GM13977 (cell line): ENCODE measurements at regions not wholly inside any gene's neighbourhood (a gene's known extent, or its start where the extent isn't known, plus 50 kb on each side); places are given as distances from the start of the nearest gene placed in this dataset.

ENCODE experiments used
- DNase-seq: peaks from one replicate; pipeline ENCODE4 v3.0.0; 2012; ENCODE audit warnings: low spot score
- in situ Hi-C: fragments of 300-500 bp; cut with MboI; formaldehyde crosslinking; loops from one replicate; pipeline ENCODE4 v1.12.0; 2022; ENCODE audit warnings: low sequenced_read_pairs, low pct_unique_long_range_greater_than_20kb, mixed read lengths, inconsistent platforms; ENCODE audit not compliant: unreplicated experiment
- TF ChIP-seq, protein P1 (sequence below): IDR thresholded peaks from 2 replicates; pipeline ENCODE4 v1.5.1; 2012; ENCODE audit warnings: mild to moderate bottlenecking, control low read depth; ENCODE audit not compliant: insufficient read depth; ENCODE audit errors: extremely low read depth, missing control alignments

DNA sequence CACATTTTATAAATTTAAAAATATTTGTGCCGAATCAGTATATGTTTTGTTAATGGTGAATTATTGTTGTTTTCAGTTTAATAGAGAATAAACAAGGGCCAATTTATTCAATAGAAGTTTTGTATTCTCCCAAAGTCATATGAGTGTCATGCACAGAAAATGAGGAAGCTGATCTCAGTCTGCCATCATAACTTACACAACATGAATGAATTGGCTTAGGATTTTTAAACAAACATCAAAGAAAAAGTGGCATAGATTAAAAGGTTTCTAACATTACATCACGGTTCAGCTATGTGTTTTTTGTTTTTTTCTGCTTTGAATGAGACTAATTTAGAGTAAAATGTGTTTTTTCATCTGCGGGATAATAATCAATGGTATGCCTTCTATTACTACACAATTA, 123.4 kb upstream of the CTNNA2 start:
- TF ChIP-seq, protein P1, sequence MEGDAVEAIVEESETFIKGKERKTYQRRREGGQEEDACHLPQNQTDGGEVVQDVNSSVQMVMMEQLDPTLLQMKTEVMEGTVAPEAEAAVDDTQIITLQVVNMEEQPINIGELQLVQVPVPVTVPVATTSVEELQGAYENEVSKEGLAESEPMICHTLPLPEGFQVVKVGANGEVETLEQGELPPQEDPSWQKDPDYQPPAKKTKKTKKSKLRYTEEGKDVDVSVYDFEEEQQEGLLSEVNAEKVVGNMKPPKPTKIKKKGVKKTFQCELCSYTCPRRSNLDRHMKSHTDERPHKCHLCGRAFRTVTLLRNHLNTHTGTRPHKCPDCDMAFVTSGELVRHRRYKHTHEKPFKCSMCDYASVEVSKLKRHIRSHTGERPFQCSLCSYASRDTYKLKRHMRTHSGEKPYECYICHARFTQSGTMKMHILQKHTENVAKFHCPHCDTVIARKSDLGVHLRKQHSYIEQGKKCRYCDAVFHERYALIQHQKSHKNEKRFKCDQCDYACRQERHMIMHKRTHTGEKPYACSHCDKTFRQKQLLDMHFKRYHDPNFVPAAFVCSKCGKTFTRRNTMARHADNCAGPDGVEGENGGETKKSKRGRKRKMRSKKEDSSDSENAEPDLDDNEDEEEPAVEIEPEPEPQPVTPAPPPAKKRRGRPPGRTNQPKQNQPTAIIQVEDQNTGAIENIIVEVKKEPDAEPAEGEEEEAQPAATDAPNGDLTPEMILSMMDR, result no peak
- no peak for DNase-seq
- in situ Hi-C loops, result no loop called here

DNA sequence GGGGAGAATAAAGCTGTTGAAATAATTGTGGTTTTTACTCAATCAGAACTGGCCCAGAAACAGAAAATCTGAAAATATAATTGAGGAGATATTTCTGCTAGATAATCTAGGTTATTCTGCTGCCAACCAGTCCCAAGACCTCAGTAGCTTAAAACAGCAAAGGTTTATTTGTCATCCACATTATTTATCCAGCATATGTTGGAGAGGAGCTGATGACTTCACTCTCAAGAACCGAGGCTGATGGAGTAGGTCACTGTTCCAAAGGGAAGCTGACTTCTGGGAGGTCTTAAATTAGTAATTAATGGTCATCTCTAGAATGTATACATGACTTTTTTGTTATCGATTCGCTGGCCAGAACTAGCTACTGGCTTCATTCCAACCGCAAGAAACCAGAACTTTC, 124.8 kb upstream of the CTNNA2 start:
- in situ Hi-C loops, result no loop called here
- TF ChIP-seq, protein P1, result no peak

DNA sequence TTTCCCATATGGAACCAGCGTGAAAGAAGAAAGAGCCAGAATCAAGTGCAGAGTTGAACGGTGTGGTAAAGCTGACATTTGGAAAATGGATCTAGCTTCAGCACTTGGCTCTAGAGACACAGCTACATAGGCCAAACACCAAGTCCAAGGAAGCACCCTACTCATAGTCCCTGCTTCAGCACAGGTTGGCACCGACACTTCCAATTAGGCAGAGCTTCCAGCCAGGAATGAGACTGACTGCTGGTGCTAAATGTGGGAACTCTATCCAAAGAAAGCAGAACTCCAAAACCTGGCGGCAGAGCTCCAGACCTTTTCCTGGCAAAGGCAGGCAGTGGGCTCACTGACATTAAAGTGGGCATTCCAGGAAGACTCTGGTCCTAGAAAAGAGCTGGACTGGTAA, 125.4 kb upstream of the CTNNA2 start:
- TF ChIP-seq, protein P1, result no peak
- in situ Hi-C loops, result no loop called here
- no peak for DNase-seq

More for the DNA sequence above, 124.8 kb upstream of the CTNNA2 start:
- DNase-seq, result no peak

DNA sequence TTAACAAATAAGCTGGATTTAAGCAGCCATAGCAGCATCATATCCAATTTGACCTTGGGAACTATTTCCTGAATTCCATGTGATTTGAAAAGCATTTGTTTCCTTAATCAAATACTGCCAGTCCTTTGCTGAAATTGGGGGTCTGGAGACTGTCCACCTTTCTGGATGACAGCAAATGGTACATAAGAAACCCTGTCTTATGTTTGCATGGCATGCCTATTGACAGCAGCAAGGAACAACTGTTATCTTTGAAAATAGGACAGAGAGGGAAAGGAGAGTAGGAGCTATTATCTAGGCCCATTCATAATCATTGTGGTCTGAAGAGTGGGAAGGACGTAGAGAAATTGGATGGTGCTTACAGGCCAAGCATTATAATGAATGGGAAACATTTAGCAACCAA, 129.2 kb upstream of the CTNNA2 start:
- in situ Hi-C loops, result no loop called here
- TF ChIP-seq, protein P1, result no peak
- no peak for DNase-seq

DNA sequence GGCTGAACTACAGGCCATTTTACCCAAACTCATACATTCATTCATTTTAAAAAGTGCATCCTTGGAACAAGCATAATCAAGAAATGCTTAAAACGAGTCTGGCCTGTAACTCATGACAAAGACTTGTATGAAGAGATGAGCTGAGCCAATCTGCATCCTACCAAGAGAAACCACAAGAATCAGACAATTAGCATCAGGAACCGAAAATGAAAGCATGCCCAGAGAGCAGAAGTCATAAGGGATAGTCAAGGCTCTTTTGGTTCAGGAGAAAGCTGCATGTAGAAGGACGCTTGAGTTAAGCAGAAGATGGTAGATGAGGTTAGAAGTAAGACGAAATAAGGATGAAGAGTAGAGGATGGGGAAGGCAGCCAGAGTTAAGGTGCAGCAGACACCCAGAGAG, 137.0 kb upstream of the CTNNA2 start:
- TF ChIP-seq, protein P1, result no peak
- no peak for DNase-seq
- in situ Hi-C loops, result no loop called here

DNA sequence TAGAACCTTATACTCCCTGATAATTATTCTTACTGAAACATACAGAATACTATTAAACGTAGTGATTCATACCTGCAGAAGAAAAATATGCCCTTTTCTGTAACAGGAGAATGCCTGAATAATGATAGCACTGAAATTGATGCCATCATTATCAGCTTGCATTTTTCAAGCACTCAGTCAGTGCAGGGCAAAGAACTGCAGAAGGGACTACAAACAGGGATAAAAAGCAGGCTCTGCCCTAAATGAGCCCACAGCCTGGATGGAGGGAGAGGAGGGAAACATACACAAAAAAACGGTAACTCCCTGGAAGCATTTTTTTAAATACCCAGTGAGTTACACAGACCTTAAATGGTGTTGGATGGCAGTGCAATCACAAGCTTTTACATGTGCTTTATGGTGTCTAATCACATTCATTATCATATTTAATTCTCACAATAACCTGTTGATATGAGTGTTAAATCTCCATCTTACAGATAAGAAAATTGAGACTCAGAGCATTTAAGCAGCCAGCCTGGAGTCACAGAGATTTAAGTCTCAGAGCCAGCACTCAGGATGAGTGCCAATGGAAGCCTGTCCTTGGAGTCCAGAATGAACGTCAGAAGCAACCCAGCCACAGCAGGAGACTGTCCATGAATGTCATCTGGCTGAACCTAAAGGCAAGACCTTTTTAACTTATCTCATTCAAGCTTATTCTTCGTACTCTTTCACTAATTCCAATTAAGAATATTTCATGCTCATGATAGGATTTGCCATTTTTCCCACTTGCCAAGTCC, 139.3 kb upstream of the CTNNA2 start:
- in situ Hi-C loops, result no loop called here
- TF ChIP-seq, protein P1, result no peak
- no peak for DNase-seq

DNA sequence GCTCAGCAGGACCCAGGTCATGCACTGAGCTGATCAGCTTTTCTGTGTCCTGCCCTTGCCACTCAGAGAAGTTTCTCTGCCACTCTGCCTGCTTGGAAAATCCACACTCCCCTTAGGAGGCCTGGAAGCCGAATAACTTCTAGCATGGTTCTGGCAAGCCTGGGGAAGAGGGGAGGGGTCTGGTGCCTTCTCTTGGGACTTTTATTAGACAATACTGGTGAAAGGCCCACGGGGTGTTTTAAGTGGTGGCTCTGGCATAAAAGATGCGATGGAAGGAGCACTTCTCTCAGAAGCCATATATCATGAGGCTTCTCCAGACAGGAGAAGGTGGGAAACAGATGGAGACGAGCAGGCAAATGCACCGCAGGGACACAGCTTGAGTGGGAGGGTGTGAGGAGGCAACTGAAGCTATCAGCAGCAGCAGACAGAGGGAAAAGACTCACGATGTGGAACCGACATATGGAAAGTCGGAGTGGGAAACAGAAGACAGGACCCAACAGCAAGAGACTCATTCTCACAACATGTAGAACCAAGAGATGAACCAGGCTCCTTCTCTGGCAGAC, 141.8 kb upstream of the CTNNA2 start:
- TF ChIP-seq, protein P1, result no peak
- no peak for DNase-seq
- in situ Hi-C loops, result no loop called here
